KMS-11 (cell line): ENCODE measurements at regions not wholly inside any gene's neighbourhood (a gene's known extent, or its start where the extent isn't known, plus 50 kb on each side); places are given as distances from the start of the nearest gene placed in this dataset.
"Not testable (repeated sequence)": the region's sequence is repeated elsewhere in the genome, so short reads cannot be mapped to it uniquely, and the experiment has no call there.

Source experiments
- H2AFZ ChIP-seq: fragments of 200-600 bp; sonication (generic); 2 replicates; pipeline ENCODE4 v1.6.1; 2016; ENCODE audit warnings: antibody characterized with exemption, mixed run types, low read depth
- H3K27ac ChIP-seq: fragments of 200-600 bp; sonication (generic); 2 replicates; pipeline ENCODE4 v1.6.1; 2016; ENCODE audit warnings: mild to moderate bottlenecking, mixed run types
- H3K27me3 ChIP-seq: fragments of 200-600 bp; sonication (generic); 2 replicates; pipeline ENCODE4 v1.6.1; 2017; ENCODE audit warnings: mild to moderate bottlenecking, low read depth, mixed run types, moderate library complexity; ENCODE audit not compliant: insufficient read depth
- H3K36me3 ChIP-seq: fragments of 200-600 bp; sonication (generic); 2 replicates; pipeline ENCODE4 v1.6.1; 2017; ENCODE audit warnings: mild to moderate bottlenecking, mixed run types; ENCODE audit not compliant: insufficient read depth
- H3K4me1 ChIP-seq: fragments of 200-600 bp; sonication (generic); 2 replicates; pipeline ENCODE4 v1.6.1; 2016; ENCODE audit warnings: mild to moderate bottlenecking, low read depth, mixed run types; ENCODE audit not compliant: poor library complexity, severe bottlenecking
- H3K4me2 ChIP-seq: fragments of 200-600 bp; sonication (generic); 2 replicates; pipeline ENCODE4 v1.7.0; 2016; ENCODE audit warnings: mild to moderate bottlenecking, mixed run types
- H3K4me3 ChIP-seq: fragments of 200-600 bp; sonication (generic); IDR thresholded peaks from 2 replicates; pipeline ENCODE4 v1.6.1; 2017; ENCODE audit warnings: low read depth, low read length, mixed read lengths; ENCODE audit not compliant: insufficient read depth
- H3K79me2 ChIP-seq: fragments of 200-600 bp; sonication (generic); 2 replicates; pipeline ENCODE4 v1.6.1; 2016; ENCODE audit warnings: low read depth, mixed run types; ENCODE audit not compliant: insufficient read depth
- H3K9ac ChIP-seq: fragments of 200-600 bp; sonication (generic); 2 replicates; pipeline ENCODE4 v1.6.1; 2016; ENCODE audit warnings: mild to moderate bottlenecking, mixed run types
- H4K20me1 ChIP-seq: fragments of 200-600 bp; sonication (generic); 2 replicates; pipeline ENCODE4 v1.6.1; 2016; ENCODE audit warnings: mild to moderate bottlenecking, mixed run types; ENCODE audit not compliant: insufficient read depth
- CTCF ChIP-seq: fragments of 200-600 bp; sonication (generic); conservative IDR thresholded peaks from 2 replicates; pipeline ENCODE4 v1.6.1; 2017; ENCODE audit warnings: low read depth, mild to moderate bottlenecking, antibody characterized with exemption, low read length, moderate library complexity, mixed read lengths

- Histone ChIP-seq H2AFZ (no peak overlapping the region), H3K9ac (no peak overlapping the region), H3K27ac (no peak overlapping the region), H3K4me1 (no peaks in the 10 kb centered on the region), H3K27me3 (no peaks in the 10 kb centered on the region), H3K4me2 (no peak overlapping the region), H4K20me1 (no peaks in the 10 kb centered on the region), H3K4me3 (no peak overlapping the region), H3K79me2 (no peaks in the 10 kb centered on the region), H3K36me3 (no peaks in the 10 kb centered on the region)
- TF ChIP-seq CTCF = no peak
Measured at GRCh38 chr2:59816075-59816474, 737.4 kb downstream of the BCL11A start.

GRCh38 chr2:59810283-59810682 lies 743.2 kb downstream of the BCL11A start:
- H3K4me3 ChIP-seq, H3K36me3 ChIP-seq, H2AFZ ChIP-seq, H4K20me1 ChIP-seq, H3K4me2 ChIP-seq, H3K27me3 ChIP-seq, H3K79me2 ChIP-seq, H3K27ac ChIP-seq, H3K9ac ChIP-seq, H3K4me1 ChIP-seq: not testable (repeated sequence)

GRCh38 chr2:59806486-59806885 lies 747.0 kb downstream of the BCL11A start:
- H4K20me1 ChIP-seq = no peaks in the 10 kb centered on the region
- no peak overlapping the region for H2AFZ ChIP-seq
- no peak for TF ChIP-seq CTCF
- H3K4me3 ChIP-seq = no peak overlapping the region
- no peaks in the 10 kb centered on the region for H3K27me3 ChIP-seq
- H3K4me2 ChIP-seq = no peak overlapping the region
- H3K27ac ChIP-seq = no peak overlapping the region
- H3K4me1 ChIP-seq = no peaks in the 10 kb centered on the region
- H3K36me3 ChIP-seq = no peaks in the 10 kb centered on the region
- H3K9ac ChIP-seq = no peak overlapping the region
- H3K79me2 ChIP-seq = no peaks in the 10 kb centered on the region

GRCh38 chr2:59804732-59805131 lies 748.7 kb downstream of the BCL11A start:
- no peaks in the 10 kb centered on the region for H3K79me2 ChIP-seq
- H3K36me3 ChIP-seq = no peaks in the 10 kb centered on the region
- H3K9ac ChIP-seq = no peak overlapping the region
- no peak overlapping the region for H3K4me2 ChIP-seq
- no peaks in the 10 kb centered on the region for H4K20me1 ChIP-seq
- H3K27me3 ChIP-seq = no peaks in the 10 kb centered on the region
- no peaks in the 10 kb centered on the region for H3K4me1 ChIP-seq
- no peak overlapping the region for H2AFZ ChIP-seq
- no peak for TF ChIP-seq CTCF
- no peak overlapping the region for H3K4me3 ChIP-seq
- H3K27ac ChIP-seq = no peak overlapping the region

- no peak overlapping the region for H3K27ac ChIP-seq
- H3K79me2 ChIP-seq = no peaks in the 10 kb centered on the region
- H3K9ac ChIP-seq = no peak overlapping the region
- TF ChIP-seq CTCF = no peak
- H3K4me3 ChIP-seq = no peak overlapping the region
- H3K36me3 ChIP-seq = no peaks in the 10 kb centered on the region
- no peak overlapping the region for H3K4me2 ChIP-seq
- no peak overlapping the region for H2AFZ ChIP-seq
- H4K20me1 ChIP-seq = no peaks in the 10 kb centered on the region
- H3K4me1 ChIP-seq = no peaks in the 10 kb centered on the region
- H3K27me3 ChIP-seq = no peaks in the 10 kb centered on the region
Measured at GRCh38 chr2:59803586-59803985, 749.9 kb downstream of the BCL11A start.
